K562 (cell line): ENCODE measurements at regions not wholly inside any gene's neighbourhood (a gene's known extent, or its start where the extent isn't known, plus 50 kb on each side); places are given as distances from the start of the nearest gene placed in this dataset.
A peak's percentile ranks its signal among the peaks of the same experiment; 100 is the strongest.

ENCODE experiments used
- ATAC-seq: fragments of 200-7000 bp; cut with Tn5 transposase; 3 replicates; pipeline ENCODE4 v1.9.1; 2020; ENCODE audit warnings: moderate library complexity
- BruUV-seq: library from RNA; stranded (reverse); fragments of 400-500 nt; replicated peaks from 2 replicates; lab custom pipeline; 2021; lab: Mats Ljungman, UMichigan
- CTCF ChIA-PET: fragments of 300-600 bp; formaldehyde crosslinking; extraction: SDS; loops from one replicate; lab custom pipeline; 2021; ENCODE audit warnings: low intra/inter-chr PET ratio; lab: Yijun Ruan, JAX
- POLR2A ChIA-PET: fragments of 300-600, 350-650 bp; sonication (Branson Sonifier 250); formaldehyde crosslinking; extraction: SDS; loops from one replicate; lab custom pipeline; 2021; ENCODE audit warnings: antibody characterized with exemption, inconsistent platforms; lab: Yijun Ruan, JAX
- DNase-seq, 4 experiments: peaks; one replicate each; pipeline versions ENCODE4 v3.0.0 to v3.0.0-alpha.2; 2011 to 2018; ENCODE audit warnings: low spot score in 3 of 4, mixed read lengths in 3 of 4; ENCODE audit errors: extremely low read depth in 1 of 4
- FAIRE-seq: peaks from 2 replicates; lab custom pipeline; 2011; peaks lifted over from hg19 to GRCh38; lab: Jason Lieb, UNC
- H2AFZ ChIP-seq: 2 replicates; pipeline ENCODE4 v1.6.0; 2011; ENCODE audit warnings: low read depth, low read length, control low read depth, inconsistent platforms
- H3K27ac ChIP-seq: fragments of 200-600 bp; 3 replicates; pipeline ENCODE4 v1.8.0; 2011; ENCODE audit warnings: low read depth, mild to moderate bottlenecking, control low read depth, inconsistent platforms, low read length, moderate library complexity, mixed read lengths; ENCODE audit errors: extremely low read depth
- H3K27me3 ChIP-seq, 2 experiments: fragments of 300-600 bp in 1 of 2; 2 replicates in 1 of 2; 3 replicates in 1 of 2; pipeline versions ENCODE4 v1.6.0 to v1.8.0; 2011; ENCODE audit warnings: inconsistent platforms in 2 of 2, low read length in 2 of 2, mild to moderate bottlenecking in 1 of 2, mixed read lengths in 1 of 2, moderate library complexity in 1 of 2; ENCODE audit not compliant: control insufficient read depth in 2 of 2, insufficient read depth in 2 of 2
- H3K36me3 ChIP-seq: fragments of 300-600 bp; 3 replicates; pipeline ENCODE4 v1.8.0; 2011; ENCODE audit warnings: mild to moderate bottlenecking, low read length, inconsistent platforms; ENCODE audit not compliant: control insufficient read depth, insufficient read depth
- H3K4me1 ChIP-seq, 2 experiments: fragments of 200-600 bp in 1 of 2; replicated peaks in 1 of 2; 2 replicates in 1 of 2; 3 replicates in 1 of 2; pipeline versions ENCODE4 v1.5.1 to v1.8.0; 2011; ENCODE audit warnings: inconsistent platforms in 2 of 2, low read length in 2 of 2, mild to moderate bottlenecking in 1 of 2, mixed read lengths in 1 of 2, moderate library complexity in 1 of 2; ENCODE audit not compliant: control insufficient read depth in 2 of 2, insufficient read depth in 2 of 2
- H3K4me2 ChIP-seq: 2 replicates; pipeline ENCODE4 v1.6.1; 2011; ENCODE audit warnings: low read length, control low read depth, inconsistent platforms, mixed read lengths; ENCODE audit not compliant: insufficient read depth
- H3K4me3 ChIP-seq: fragments of 200-600 bp; sonication (generic), shearing (Covaris generic); 2 replicates; pipeline ENCODE4 v1.5.1; 2016; ENCODE audit warnings: control low read depth, inconsistent platforms
- H3K79me2 ChIP-seq: fragments of 200-600 bp; 3 replicates; pipeline ENCODE4 v1.8.0; 2011; ENCODE audit warnings: low read length, inconsistent platforms; ENCODE audit not compliant: control insufficient read depth, insufficient read depth
- H3K9ac ChIP-seq, 2 experiments: 2 replicates each; pipeline versions ENCODE4 v1.6.0 to v1.6.1; 2011; ENCODE audit warnings: low read depth in 2 of 2, low read length in 2 of 2, control low read depth in 1 of 2, inconsistent platforms in 1 of 2, mild to moderate bottlenecking in 1 of 2, mixed read lengths in 1 of 2; ENCODE audit not compliant: insufficient read depth in 1 of 2
- H3K9me1 ChIP-seq: one replicate; pipeline ENCODE4 v1.6.0; 2011; ENCODE audit warnings: inconsistent platforms, mild to moderate bottlenecking, low read length, moderate library complexity; ENCODE audit not compliant: control insufficient read depth, insufficient read depth
- H3K9me3 ChIP-seq: replicated peaks from 2 replicates; pipeline ENCODE4 v1.5.1; 2011; ENCODE audit warnings: low read depth, low read length, inconsistent platforms; ENCODE audit not compliant: control insufficient read depth, insufficient read depth
- H4K20me1 ChIP-seq: replicated peaks from 2 replicates; pipeline ENCODE4 v1.6.1; 2011; ENCODE audit warnings: low read length, inconsistent platforms, mixed read lengths; ENCODE audit not compliant: control insufficient read depth, insufficient read depth
- ATF1 ChIP-seq, 2 experiments: fragments of 450-650 bp in 1 of 2; IDR thresholded peaks; 2 replicates each; pipeline ENCODE4 v1.6.1; 2016; ENCODE audit warnings: missing compliant biosample characterization in 1 of 2, missing genetic modification characterization in 1 of 2
- CHAMP1 ChIP-seq: fragments of 450-650 bp; IDR thresholded peaks from 2 replicates; pipeline ENCODE4 v1.6.1; 2016; ENCODE audit warnings: mild to moderate bottlenecking
- CTCF ChIP-seq, 3 experiments: IDR thresholded peaks in 2 of 3; conservative IDR thresholded peaks in 1 of 3; 2 replicates each; pipeline ENCODE4 v1.5.1; 2011 to 2012; ENCODE audit warnings: low read length in 3 of 3, mild to moderate bottlenecking in 3 of 3, control low read depth in 2 of 3, improper control_type of control experiment in 1 of 3, inconsistent platforms in 1 of 3, low read depth in 1 of 3, mixed read lengths in 1 of 3, moderate library complexity in 1 of 3; ENCODE audit not compliant: insufficient read depth in 2 of 3
- E2F5 ChIP-seq: sonication (generic); formaldehyde crosslinking; IDR thresholded peaks from 2 replicates; pipeline ENCODE4 v1.8.0; 2022; ENCODE audit warnings: mild to moderate bottlenecking, missing genetic modification reagents
- NR4A1 ChIP-seq, 2 experiments: fragments of 250-450 bp in 1 of 2; fragments of 450-650 bp in 1 of 2; sonication (Bioruptor Pico) in 1 of 2; IDR thresholded peaks; 2 replicates each; pipeline versions ENCODE4 v1.4.0 to v1.6.1; 2016 to 2020; ENCODE audit warnings: mild to moderate bottlenecking in 2 of 2, missing compliant biosample characterization in 1 of 2, missing genetic modification characterization in 1 of 2, moderate library complexity in 1 of 2
- RAD21 ChIP-seq, 2 experiments: fragments of 250-450 bp in 1 of 2; fragments of 450-650 bp in 1 of 2; sonication (Bioruptor Pico) in 1 of 2; formaldehyde crosslinking in 1 of 2; IDR thresholded peaks in 1 of 2; conservative IDR thresholded peaks in 1 of 2; 2 replicates each; pipeline versions ENCODE4 v1.4.0 to v1.8.0; 2020 to 2022; ENCODE audit warnings: mild to moderate bottlenecking in 2 of 2, moderate library complexity in 1 of 2
- SAFB ChIP-seq: fragments of 200-400 bp; formaldehyde crosslinking; IDR thresholded peaks from 2 replicates; pipeline ENCODE4 v1.6.1; 2017; ENCODE audit warnings: low read depth, low read length, borderline replicate concordance
- SMC3 ChIP-seq: conservative IDR thresholded peaks from 2 replicates; pipeline ENCODE4 v1.6.1; 2011; ENCODE audit warnings: low read depth, low read length, improper control_type of control experiment; ENCODE audit not compliant: insufficient read depth
- TCF3 ChIP-seq: sonication (generic); formaldehyde crosslinking; IDR thresholded peaks from 2 replicates; pipeline ENCODE4 v1.4.0; 2020; ENCODE audit warnings: mild to moderate bottlenecking, missing genetic modification reagents
- THAP12 ChIP-seq: fragments of 250-450 bp; sonication (Bioruptor Pico); IDR thresholded peaks from 2 replicates; pipeline ENCODE4 v1.9.0; 2021; ENCODE audit warnings: mild to moderate bottlenecking, inconsistent platforms
- WGBS: fragments of 100-300 bp; shearing (Covaris generic); methylation state at CpG from one replicate; pipeline ENCODE4 v1.1.6; 2016; ENCODE audit warnings: low coverage, mixed read lengths; ENCODE audit not compliant: insufficient coverage; ENCODE audit errors: missing lambda C conversion rate; 5-methylcytosine and 5-hydroxymethylcytosine counted together
- in situ Hi-C: fragments of 300-500 bp; cut with MboI; formaldehyde crosslinking; loops from 4 replicates; pipeline ENCODE4 v1.15.0; 2018; ENCODE audit warnings: inconsistent platforms, mixed read lengths
- intact Hi-C: fragments of 100-400 bp; cut with micrococcal nuclease; formaldehyde crosslinking; loops from 2 replicates; pipeline ENCODE4 v1.14.2; 2022

GRCh38 chr6:144931172-144932035 is 646.3 kb downstream of the UTRN start (continued):
- peak; percentile 32 to 67 (median 61); a peak in 5 of 6 replicates for TF ChIP-seq CTCF (IDR thresholded peaks at IDR 0.05 in 2 of 3, conservative IDR thresholded peaks at IDR 0.05 in 1 of 3; ENCODE audit: insufficient read depth in 2 of 3, low read depth in 1 of 3, low read length in 3 of 3)
- peak; percentile 50 for TF ChIP-seq SMC3
- no peak for TF ChIP-seq SAFB
- TF ChIP-seq E2F5 (CRISPR knock-in tag): no peak
- TF ChIP-seq RAD21 (CRISPR knock-in tag; conservative IDR thresholded peaks at IDR 0.05 in 1 of 2, IDR thresholded peaks at IDR 0.05 in 1 of 2): peak; percentile 60 to 84
- TF ChIP-seq, all 486 proteins: peak for 4

GRCh38 chr6:144932621-144933020 is 647.5 kb downstream of the UTRN start:
- CTCF ChIA-PET: interaction anchor here (0.5 kb wide), 1 partner anchor 112 kb away, joined by 3 read pairs; no protein-coding TSS in a partner anchor
- Histone ChIP-seq H3K9me1 (no peaks in the 10 kb centered on the region), H3K9ac (no peak overlapping the region), H3K4me1 (no peaks in the 10 kb centered on the region), H3K4me2 (no peak overlapping the region), H2AFZ (no peak overlapping the region), H3K9me3 (no peaks in the 10 kb centered on the region; the same call in 1 of the 2 replicates), H3K36me3 (no peaks in the 10 kb centered on the region), H3K27me3 (no peaks in the 10 kb centered on the region), H3K4me3 (no peak overlapping the region), H3K79me2 (no peaks in the 10 kb centered on the region), H4K20me1 (no peaks in the 10 kb centered on the region), H3K27ac (no peak overlapping the region)
- no TSS peak for BruUV-seq
- POLR2A ChIA-PET: no interaction called here
- in situ Hi-C loops: no loop called here
- DNase-seq (no peak), FAIRE-seq (no peak), ATAC-seq (no peak)
- WGBS: 12% methylated on average over 1 of the region's 1 CpG
- TF ChIP-seq CHAMP1 (no peak), ATF1 (CRISPR knock-in tag; IDR thresholded peaks at IDR 0.05) (no peak), ATF1 (tag; IDR thresholded peaks at IDR 0.05) (no peak), NR4A1 (CRISPR knock-in tag; IDR thresholded peaks at IDR 0.05) (no peak), NR4A1 (tag; IDR thresholded peaks at IDR 0.05) (no peak), THAP12 (no peak), TCF3 (CRISPR knock-in tag) (no peak)
- intact Hi-C loops: loop anchor here (5.0 to 10.0 kb wide), 3 partner anchors 95 to 1358 kb away; no protein-coding TSS in a partner anchor
